ENCODE measurements at regions not wholly inside any gene's neighbourhood (a gene's known extent, or its start where the extent isn't known, plus 50 kb on each side); places are given as distances from the start of the nearest gene placed in this dataset.

DNA sequence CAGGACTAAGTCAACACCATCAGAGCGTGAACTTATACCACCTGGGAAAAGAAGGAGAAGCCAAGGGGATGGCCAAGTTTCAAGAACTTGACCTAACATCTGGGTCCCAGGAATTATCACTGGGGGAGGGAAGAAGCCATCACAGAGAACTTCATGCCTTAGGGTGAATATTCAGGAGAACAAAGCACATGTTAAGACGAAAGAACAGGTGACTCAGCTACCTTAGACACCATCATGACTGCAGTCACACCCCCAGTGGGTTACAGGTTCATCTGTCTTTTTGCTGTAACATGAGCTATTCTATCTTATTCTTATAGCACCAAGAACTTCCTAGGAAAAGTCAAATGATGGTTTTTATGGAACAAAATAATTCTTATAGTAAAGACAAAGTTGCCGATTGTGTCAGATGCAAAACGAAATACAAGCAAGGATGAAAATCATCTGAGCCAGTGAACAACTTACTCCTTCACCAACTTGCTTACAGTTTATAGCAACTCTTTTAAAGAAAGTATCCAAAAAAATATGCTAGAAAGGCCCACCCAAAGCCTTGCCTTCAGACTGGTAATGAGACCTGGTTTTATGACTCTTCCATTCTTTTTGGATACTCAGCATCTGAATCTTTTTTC, 72.0 kb downstream of the TPRA1 start:
- TF ChIP-seq, protein P1, sequence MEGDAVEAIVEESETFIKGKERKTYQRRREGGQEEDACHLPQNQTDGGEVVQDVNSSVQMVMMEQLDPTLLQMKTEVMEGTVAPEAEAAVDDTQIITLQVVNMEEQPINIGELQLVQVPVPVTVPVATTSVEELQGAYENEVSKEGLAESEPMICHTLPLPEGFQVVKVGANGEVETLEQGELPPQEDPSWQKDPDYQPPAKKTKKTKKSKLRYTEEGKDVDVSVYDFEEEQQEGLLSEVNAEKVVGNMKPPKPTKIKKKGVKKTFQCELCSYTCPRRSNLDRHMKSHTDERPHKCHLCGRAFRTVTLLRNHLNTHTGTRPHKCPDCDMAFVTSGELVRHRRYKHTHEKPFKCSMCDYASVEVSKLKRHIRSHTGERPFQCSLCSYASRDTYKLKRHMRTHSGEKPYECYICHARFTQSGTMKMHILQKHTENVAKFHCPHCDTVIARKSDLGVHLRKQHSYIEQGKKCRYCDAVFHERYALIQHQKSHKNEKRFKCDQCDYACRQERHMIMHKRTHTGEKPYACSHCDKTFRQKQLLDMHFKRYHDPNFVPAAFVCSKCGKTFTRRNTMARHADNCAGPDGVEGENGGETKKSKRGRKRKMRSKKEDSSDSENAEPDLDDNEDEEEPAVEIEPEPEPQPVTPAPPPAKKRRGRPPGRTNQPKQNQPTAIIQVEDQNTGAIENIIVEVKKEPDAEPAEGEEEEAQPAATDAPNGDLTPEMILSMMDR (IDR thresholded peaks at IDR 0.05): no peak
- TF ChIP-seq POLR2A (IDR thresholded peaks at IDR 0.05) (no peak), POLR2AphosphoS5 (IDR thresholded peaks at IDR 0.05) (no peak)
